ENCODE measurements at regions not wholly inside any gene's neighbourhood (a gene's known extent, or its start where the extent isn't known, plus 50 kb on each side); places are given as distances from the start of the nearest gene placed in this dataset.

GRCh38 chr1:60516996-60517395 is 443.4 kb upstream of the C1orf87 start:
- TF ChIP-seq CTCF (conservative IDR thresholded peaks at IDR 0.05; ENCODE audit: low read length): no peak
- TF ChIP-seq EZH2phosphoT487 (IDR thresholded peaks at IDR 0.05; ENCODE audit: borderline replicate concordance, low read depth, low read length): no peak

Data from OCI-LY7 (cell line).